NB4 (cell line): ENCODE measurements at regions not wholly inside any gene's neighbourhood (a gene's known extent, or its start where the extent isn't known, plus 50 kb on each side); places are given as distances from the start of the nearest gene placed in this dataset.

Experiments
- DNase-seq: peaks from one replicate; pipeline ENCODE4 v3.0.0; 2010; ENCODE audit warnings: low read depth
- H3K4me3 ChIP-seq: one replicate; pipeline ENCODE4 v1.5.1; 2011; ENCODE audit warnings: mild to moderate bottlenecking, low read depth, low read length, moderate library complexity
- MYC ChIP-seq: IDR thresholded peaks from 2 replicates; pipeline ENCODE4 v1.6.1; 2011; ENCODE audit warnings: low read depth, low read length
- POLR2A ChIP-seq: IDR thresholded peaks from 2 replicates; pipeline ENCODE4 v1.6.1; 2011; ENCODE audit warnings: mild to moderate bottlenecking; ENCODE audit not compliant: insufficient read length; ENCODE audit errors: extremely low read depth
- TF ChIP-seq, protein P1 (sequence below): IDR thresholded peaks from one replicate; pipeline ENCODE4 v1.5.1; 2012; ENCODE audit warnings: low read depth, low read length
- TF ChIP-seq, protein P2 (sequence below): IDR thresholded peaks from 2 replicates; pipeline ENCODE4 v1.6.1; 2011; ENCODE audit warnings: low read depth, low read length

DNA sequence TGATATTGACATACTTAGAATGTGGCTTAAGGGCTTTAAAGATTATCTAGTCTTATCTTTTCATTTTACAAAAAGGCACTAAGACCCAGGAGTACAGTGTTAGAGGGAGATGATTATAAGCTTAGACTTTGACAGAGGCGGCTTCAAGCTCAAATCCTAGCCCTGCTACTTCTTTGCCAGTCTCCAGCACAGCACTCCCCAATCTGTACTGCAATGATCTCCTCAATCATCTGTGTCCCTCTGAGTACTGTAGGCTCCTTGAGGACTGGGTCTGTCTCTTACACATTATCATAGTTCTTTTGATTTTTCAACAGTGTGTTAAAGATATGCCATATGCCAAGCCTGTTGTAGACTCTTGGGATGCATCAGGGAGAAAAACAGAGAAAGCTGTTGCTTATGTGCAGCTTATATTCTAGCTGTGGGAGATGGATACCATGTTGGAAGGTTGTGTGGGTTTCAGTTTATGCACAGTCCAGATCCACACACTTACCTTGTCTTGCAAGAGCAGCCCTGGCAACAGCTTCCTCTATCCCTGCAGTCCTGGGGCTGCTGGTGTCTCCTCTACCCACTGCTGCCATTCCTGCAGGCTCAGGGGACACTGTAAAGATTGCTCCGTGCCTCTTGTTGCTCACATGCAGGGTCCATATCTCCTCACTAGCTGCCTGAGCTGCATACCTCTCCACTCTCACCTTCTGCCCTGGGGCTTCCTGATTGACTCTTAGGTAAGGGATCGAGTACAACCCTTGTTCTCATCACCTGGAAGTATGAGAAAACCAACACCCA, 103.9 kb upstream of the TSPAN2 start:
- H3K4me3 ChIP-seq = no peak overlapping the region
- DNase-seq = no peak

DNA sequence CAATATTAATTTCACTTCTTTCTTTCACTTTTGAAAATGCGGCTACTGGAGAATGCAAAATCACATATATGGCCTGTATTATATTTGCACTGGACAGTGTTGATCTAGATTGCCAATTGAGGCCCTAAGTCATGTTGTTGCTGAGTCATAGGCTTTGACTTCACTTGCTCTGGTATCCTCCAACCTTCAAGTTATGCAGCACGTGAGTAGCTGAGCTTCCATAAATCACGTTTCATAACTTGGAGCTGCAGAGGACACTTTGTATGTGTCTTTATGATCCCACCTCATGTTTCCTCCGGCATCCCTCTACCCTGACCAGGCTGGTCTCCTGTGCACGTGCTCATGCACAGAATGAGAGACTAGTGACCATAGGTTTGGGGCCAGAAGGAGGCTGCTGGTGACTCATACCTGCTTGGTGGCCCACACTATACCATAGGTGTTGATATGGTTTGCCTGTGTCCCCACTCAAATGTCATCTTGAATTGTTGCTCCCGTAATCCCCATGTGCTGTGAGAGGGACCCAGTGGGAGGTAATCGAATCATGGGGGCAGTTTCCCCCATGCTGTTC, 103.0 kb upstream of the TSPAN2 start:
- TF ChIP-seq, protein P1, sequence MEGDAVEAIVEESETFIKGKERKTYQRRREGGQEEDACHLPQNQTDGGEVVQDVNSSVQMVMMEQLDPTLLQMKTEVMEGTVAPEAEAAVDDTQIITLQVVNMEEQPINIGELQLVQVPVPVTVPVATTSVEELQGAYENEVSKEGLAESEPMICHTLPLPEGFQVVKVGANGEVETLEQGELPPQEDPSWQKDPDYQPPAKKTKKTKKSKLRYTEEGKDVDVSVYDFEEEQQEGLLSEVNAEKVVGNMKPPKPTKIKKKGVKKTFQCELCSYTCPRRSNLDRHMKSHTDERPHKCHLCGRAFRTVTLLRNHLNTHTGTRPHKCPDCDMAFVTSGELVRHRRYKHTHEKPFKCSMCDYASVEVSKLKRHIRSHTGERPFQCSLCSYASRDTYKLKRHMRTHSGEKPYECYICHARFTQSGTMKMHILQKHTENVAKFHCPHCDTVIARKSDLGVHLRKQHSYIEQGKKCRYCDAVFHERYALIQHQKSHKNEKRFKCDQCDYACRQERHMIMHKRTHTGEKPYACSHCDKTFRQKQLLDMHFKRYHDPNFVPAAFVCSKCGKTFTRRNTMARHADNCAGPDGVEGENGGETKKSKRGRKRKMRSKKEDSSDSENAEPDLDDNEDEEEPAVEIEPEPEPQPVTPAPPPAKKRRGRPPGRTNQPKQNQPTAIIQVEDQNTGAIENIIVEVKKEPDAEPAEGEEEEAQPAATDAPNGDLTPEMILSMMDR = no peak
- TF ChIP-seq, protein P2, sequence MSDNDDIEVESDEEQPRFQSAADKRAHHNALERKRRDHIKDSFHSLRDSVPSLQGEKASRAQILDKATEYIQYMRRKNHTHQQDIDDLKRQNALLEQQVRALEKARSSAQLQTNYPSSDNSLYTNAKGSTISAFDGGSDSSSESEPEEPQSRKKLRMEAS = no peak
- TF ChIP-seq POLR2A (no peak), MYC (no peak)
- no peak overlapping the region for H3K4me3 ChIP-seq
- no peak for DNase-seq

More for the DNA sequence above, 103.9 kb upstream of the TSPAN2 start:
- TF ChIP-seq, protein P2 = no peak
- TF ChIP-seq MYC = no peak

DNA sequence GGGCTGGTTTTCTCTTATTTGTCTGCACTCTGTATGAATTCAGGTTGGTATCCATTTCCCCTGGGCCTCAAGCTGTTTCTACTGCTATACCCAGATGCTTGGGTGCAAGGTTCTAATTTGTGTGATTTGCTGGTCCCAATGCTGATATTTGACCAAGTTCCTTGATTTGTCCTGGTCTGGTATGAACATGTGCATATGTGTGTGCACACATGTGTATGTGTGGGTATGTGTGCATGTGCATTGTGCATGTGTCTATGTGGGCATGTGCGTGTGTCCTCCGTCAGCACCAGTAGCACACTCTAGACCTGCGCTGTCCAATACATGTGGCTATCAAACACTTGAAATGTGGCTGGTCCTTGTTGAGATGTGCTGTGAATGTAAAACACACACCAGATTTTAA, 102.4 kb upstream of the TSPAN2 start:
- TF ChIP-seq MYC (no peak), POLR2A (no peak)
- TF ChIP-seq, protein P1 = no peak
- TF ChIP-seq, protein P2 = no peak
- no peak overlapping the region for H3K4me3 ChIP-seq
- DNase-seq = no peak

DNA sequence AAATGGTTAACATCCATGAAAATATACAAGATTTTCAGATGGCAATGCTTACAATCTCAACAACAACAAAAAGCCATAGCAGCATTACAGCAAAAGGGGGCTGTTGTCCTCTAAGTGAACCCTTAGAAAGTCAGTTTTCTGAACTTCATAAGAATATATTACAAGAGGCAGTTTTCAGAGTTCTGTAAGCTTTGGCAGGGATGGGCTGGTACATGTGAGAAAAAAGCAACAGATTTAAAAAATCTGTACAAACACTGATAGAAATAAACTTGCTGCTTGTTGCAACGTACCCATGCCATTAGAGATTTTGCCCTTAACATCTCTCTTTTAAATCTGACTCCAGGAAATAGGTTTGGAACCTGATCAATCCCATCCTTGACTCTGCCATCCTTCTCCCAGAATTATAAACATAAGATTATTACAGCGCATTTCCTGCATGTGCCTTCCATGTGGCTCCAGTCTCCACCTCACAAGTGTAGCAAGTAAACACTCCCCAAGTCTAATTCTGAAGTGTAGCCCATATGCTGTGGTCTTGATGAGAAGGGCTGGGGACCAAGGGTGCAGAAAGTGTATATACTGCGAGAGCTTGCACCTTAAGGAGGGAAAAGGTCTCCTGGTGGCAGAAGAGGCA, 101.4 kb upstream of the TSPAN2 start:
- TF ChIP-seq, protein P1 = no peak
- no peak overlapping the region for H3K4me3 ChIP-seq
- no peak for DNase-seq

DNA sequence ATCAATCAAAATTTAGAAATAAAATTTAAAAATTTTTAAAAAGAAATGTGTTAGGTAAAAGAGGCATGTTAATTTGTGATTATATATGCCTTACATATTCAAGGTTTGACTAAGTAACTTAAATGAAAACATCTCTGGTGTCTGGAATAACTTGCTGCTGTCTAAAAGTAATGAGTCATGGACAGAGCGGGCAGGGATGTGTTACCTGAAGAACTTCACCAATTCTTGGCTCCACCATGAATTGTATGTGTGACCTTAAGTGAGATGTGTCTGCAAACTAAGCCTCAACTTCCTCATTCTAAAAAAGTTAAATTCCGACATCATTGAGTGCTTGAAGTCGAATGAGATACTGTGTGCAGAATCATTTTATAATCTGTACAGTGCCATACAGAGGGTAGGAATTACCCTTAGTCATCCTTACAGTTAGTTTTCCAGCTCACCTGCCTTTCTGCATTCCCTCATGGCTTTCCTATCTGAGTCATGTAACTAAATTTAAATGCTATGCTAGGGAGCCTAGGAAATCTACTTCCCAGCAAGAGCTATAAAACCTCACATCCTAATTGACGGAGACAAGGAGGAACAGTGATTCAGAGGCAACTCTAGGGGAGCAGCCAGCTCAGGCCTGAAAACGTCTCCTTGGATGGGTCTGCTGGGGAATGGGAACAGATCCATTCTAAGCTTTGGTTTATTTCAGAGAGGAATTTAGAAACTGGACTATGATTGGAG, 100.7 kb upstream of the TSPAN2 start:
- DNase-seq = peak; percentile 8
- no peak for TF ChIP-seq MYC
- no peak for TF ChIP-seq POLR2A
- TF ChIP-seq, protein P2 = no peak
- TF ChIP-seq, protein P1 = no peak
- H3K4me3 ChIP-seq = no peak overlapping the region
